H9 (cell line): ENCODE measurements at regions not wholly inside any gene's neighbourhood (a gene's known extent, or its start where the extent isn't known, plus 50 kb on each side); places are given as distances from the start of the nearest gene placed in this dataset.

Experiments
- DNase-seq: peaks from one replicate; pipeline ENCODE4 v3.0.0-alpha.2; 2017
- H2AFZ ChIP-seq: one replicate; pipeline ENCODE4 v1.6.1; 2013; ENCODE audit warnings: mild to moderate bottlenecking, low read length, control low read depth, moderate library complexity
- H2AK5ac ChIP-seq: 2 replicates; pipeline ENCODE4 v1.6.1; 2013; ENCODE audit warnings: low read length, control low read depth, mixed read lengths; ENCODE audit not compliant: insufficient read length
- H2BK120ac ChIP-seq: one replicate; pipeline ENCODE4 v1.6.1; 2013; ENCODE audit warnings: low read depth, mild to moderate bottlenecking, low read length, control low read depth, inconsistent platforms; ENCODE audit not compliant: poor library complexity, severe bottlenecking
- H2BK12ac ChIP-seq: 2 replicates; pipeline ENCODE4 v1.6.1; 2013; ENCODE audit warnings: low read length, control low read depth, mixed read lengths, low read depth; ENCODE audit not compliant: insufficient read length
- H2BK15ac ChIP-seq: 2 replicates; pipeline ENCODE4 v1.6.1; 2013; ENCODE audit warnings: low read depth, low read length, control low read depth
- H2BK20ac ChIP-seq: one replicate; pipeline ENCODE4 v1.6.1; 2013; ENCODE audit warnings: low read depth, mild to moderate bottlenecking, low read length, control low read depth, inconsistent platforms; ENCODE audit not compliant: poor library complexity, severe bottlenecking
- H2BK5ac ChIP-seq: 2 replicates; pipeline ENCODE4 v1.6.1; 2013; ENCODE audit warnings: low read length, control low read depth, mixed read lengths; ENCODE audit not compliant: insufficient read length
- H3K14ac ChIP-seq: 2 replicates; pipeline ENCODE4 v1.6.1; 2013; ENCODE audit warnings: low read length, control low read depth; ENCODE audit not compliant: insufficient read depth
- H3K18ac ChIP-seq: 2 replicates; pipeline ENCODE4 v1.6.1; 2013; ENCODE audit warnings: low read depth, mild to moderate bottlenecking, mixed read lengths, low read length, control low read depth; ENCODE audit not compliant: insufficient read length
- H3K23ac ChIP-seq: 2 replicates; pipeline ENCODE4 v1.6.1; 2013; ENCODE audit warnings: low read length, control low read depth, mixed read lengths, low read depth; ENCODE audit not compliant: insufficient read length
- H3K23me2 ChIP-seq: 2 replicates; pipeline ENCODE4 v1.6.1; 2013; ENCODE audit warnings: low read depth, mild to moderate bottlenecking, mixed read lengths, low read length, control low read depth; ENCODE audit not compliant: insufficient read length, poor library complexity, severe bottlenecking
- H3K27ac ChIP-seq: 2 replicates; pipeline ENCODE4 v1.5.1; 2013; ENCODE audit warnings: low read length, control low read depth, mixed read lengths, low read depth; ENCODE audit not compliant: insufficient read length
- H3K27me3 ChIP-seq: 2 replicates; pipeline ENCODE4 v1.6.1; 2013; ENCODE audit warnings: low read length, control low read depth, inconsistent platforms; ENCODE audit not compliant: insufficient read depth
- H3K4ac ChIP-seq: 2 replicates; pipeline ENCODE4 v1.6.1; 2013; ENCODE audit warnings: low read depth, mild to moderate bottlenecking, control low read depth, inconsistent platforms, low read length, moderate library complexity
- H3K4me1 ChIP-seq: 2 replicates; pipeline ENCODE4 v1.6.1; 2013; ENCODE audit warnings: low read length, control low read depth, inconsistent platforms; ENCODE audit not compliant: insufficient read depth
- H3K4me2 ChIP-seq: 2 replicates; pipeline ENCODE4 v1.6.1; 2013; ENCODE audit warnings: low read length, control low read depth, mixed read lengths; ENCODE audit not compliant: insufficient read length, insufficient read depth
- H3K56ac ChIP-seq: 2 replicates; pipeline ENCODE4 v1.6.1; 2013; ENCODE audit warnings: low read depth, mild to moderate bottlenecking, mixed read lengths, low read length, control low read depth; ENCODE audit not compliant: insufficient read length
- H3K79me1 ChIP-seq: 2 replicates; pipeline ENCODE4 v1.6.1; 2013; ENCODE audit warnings: low read depth, mild to moderate bottlenecking, moderate library complexity, low read length, control low read depth, inconsistent platforms; ENCODE audit not compliant: insufficient read depth, poor library complexity, severe bottlenecking
- H3K79me2 ChIP-seq: 2 replicates; pipeline ENCODE4 v1.6.1; 2013; ENCODE audit warnings: low read length, control low read depth, inconsistent platforms; ENCODE audit not compliant: insufficient read depth
- H3K9ac ChIP-seq: 2 replicates; pipeline ENCODE4 v1.6.1; 2013; ENCODE audit warnings: low read length, control low read depth, mixed read lengths; ENCODE audit not compliant: insufficient read length; ENCODE audit errors: extremely low read depth
- H3K9me3 ChIP-seq: one replicate; pipeline ENCODE4 v1.6.1; 2013; ENCODE audit warnings: low read depth, low read length, inconsistent platforms; ENCODE audit not compliant: control insufficient read depth
- H3T11ph ChIP-seq: one replicate; pipeline ENCODE4 v1.6.1; 2013; ENCODE audit warnings: mild to moderate bottlenecking, low read length, control low read depth, inconsistent platforms
- H4K20me1 ChIP-seq: one replicate; pipeline ENCODE4 v1.6.1; 2013; ENCODE audit not compliant: control insufficient read depth, insufficient read length, insufficient read depth
- H4K5ac ChIP-seq: 2 replicates; pipeline ENCODE4 v1.6.1; 2013; ENCODE audit warnings: low read depth, mild to moderate bottlenecking, mixed read lengths, low read length, control low read depth; ENCODE audit not compliant: insufficient read length
- H4K8ac ChIP-seq: replicated peaks from 2 replicates; pipeline ENCODE4 v1.6.1; 2013; ENCODE audit warnings: low read length, control low read depth, mixed read lengths, low read depth; ENCODE audit not compliant: insufficient read length
- H4K91ac ChIP-seq: 2 replicates; pipeline ENCODE4 v1.6.1; 2013; ENCODE audit warnings: low read depth, mild to moderate bottlenecking, moderate library complexity, mixed read lengths, low read length, control low read depth; ENCODE audit not compliant: insufficient read length
- H3K27ac Mint-ChIP-seq, 3 experiments: 2 replicates in 2 of 3; 3 replicates in 1 of 3; pipeline ENCODE4 v1.8.0; 2020 to 2021; ENCODE audit warnings: mixed read lengths in 3 of 3, mild to moderate bottlenecking in 1 of 3, moderate library complexity in 1 of 3
- H3K27me3 Mint-ChIP-seq: 2 replicates; pipeline ENCODE4 v1.8.0; 2021; ENCODE audit warnings: low read depth, mild to moderate bottlenecking, moderate library complexity, mixed read lengths
- H3K36me3 Mint-ChIP-seq, 3 experiments: 2 replicates in 2 of 3; 3 replicates in 1 of 3; pipeline ENCODE4 v1.8.0; 2020 to 2021; ENCODE audit warnings: low read depth in 3 of 3, mixed read lengths in 3 of 3; ENCODE audit not compliant: insufficient read depth in 1 of 3
- H3K4me1 Mint-ChIP-seq, 2 experiments: 2 replicates each; pipeline ENCODE4 v1.8.0; 2020; ENCODE audit warnings: mixed read lengths in 2 of 2
- H3K4me3 Mint-ChIP-seq, 2 experiments: 2 replicates in 1 of 2; 3 replicates in 1 of 2; pipeline ENCODE4 v1.8.0; 2020 to 2021; ENCODE audit warnings: mild to moderate bottlenecking in 2 of 2, mixed read lengths in 2 of 2, moderate library complexity in 1 of 2
- H3K9me3 Mint-ChIP-seq, 2 experiments: 2 replicates in 1 of 2; 3 replicates in 1 of 2; pipeline ENCODE4 v1.8.0; 2020; ENCODE audit warnings: mild to moderate bottlenecking in 2 of 2, mixed read lengths in 2 of 2, moderate library complexity in 1 of 2
- CTCF ChIP-seq: fragments of 200-600 bp; sonication (generic); conservative IDR thresholded peaks from 3 replicates; pipeline ENCODE4 v1.8.0; 2021; ENCODE audit warnings: antibody characterized with exemption, mild to moderate bottlenecking
- WGBS: extraction: QIAGEN DNeasy Blood & Tissue Kit; methylation state at CpG from one replicate; pipeline ENCODE4 v1.1.7; 2013; ENCODE audit warnings: missing lambda C conversion rate, low lambda C conversion rate, mixed read lengths; ENCODE audit not compliant: insufficient read length; ENCODE audit errors: extremely low coverage; 5-methylcytosine and 5-hydroxymethylcytosine counted together

DNA sequence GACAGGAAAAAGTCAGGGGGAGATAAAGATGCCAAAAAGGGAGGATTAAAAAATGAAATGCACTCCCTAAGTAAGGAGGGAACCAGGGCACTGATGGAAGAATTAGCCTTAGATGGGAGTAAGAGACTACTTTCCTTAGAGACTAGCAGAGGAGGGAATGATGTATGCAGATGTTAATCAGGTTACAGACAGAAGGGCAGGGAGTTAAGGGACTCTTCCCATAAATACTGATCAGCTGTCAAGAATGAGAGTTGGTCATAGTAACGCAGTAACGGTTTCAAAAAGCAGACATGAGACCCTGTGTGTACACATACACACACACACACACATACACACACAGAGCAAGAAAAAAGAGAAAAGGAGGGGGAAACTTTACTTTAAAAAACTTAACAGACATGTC lies 93.4 kb downstream of the PHLDA1 start:
- Histone ChIP-seq H2BK5ac (no peak overlapping the region), H2AK5ac (no peak overlapping the region), H4K8ac (no peak overlapping the region), H2BK15ac (no peak overlapping the region), H3K14ac (no peak overlapping the region), H2AFZ (no peak overlapping the region), H2BK20ac (no peak overlapping the region), H3K18ac (no peak overlapping the region), H3K27me3 (no peaks in the 10 kb centered on the region), H3K56ac (no peak overlapping the region), H4K91ac (no peak overlapping the region), H2BK120ac (no peak overlapping the region), H3K9ac (no peak overlapping the region), H3K23ac (no peak overlapping the region), H3K27ac (no peak overlapping the region), H3K23me2 (no peaks in the 10 kb centered on the region), H3K4me2 (no peak overlapping the region), H2BK12ac (no peak overlapping the region), H3K4ac (no peak overlapping the region), H3K79me1 (no peaks in the 10 kb centered on the region), H4K5ac (no peak overlapping the region), H3T11ph (no peak overlapping the region), H3K4me1 (peaks cover 2% of the 10 kb centered on the region; the same call in 1 of the 2 replicates), H3K9me3 (no peaks in the 10 kb centered on the region), H4K20me1 (no peaks in the 10 kb centered on the region), H3K79me2 (no peaks in the 10 kb centered on the region)
- H3K9me3 Mint-ChIP-seq, result peaks cover 12 to 13% of the 10 kb centered on the region in 2 experiments
- no peak overlapping the region for H3K4me3 Mint-ChIP-seq
- no peak for TF ChIP-seq CTCF
- no peak overlapping the region for H3K27ac Mint-ChIP-seq
- no CpG with 5 or more reads among the region's 2 CpGs for WGBS
- peaks cover 2 to 3% of the 10 kb centered on the region in 2 experiments; a peak in 3 of 4 replicates for H3K4me1 Mint-ChIP-seq
- DNase-seq, result no peak
- H3K36me3 Mint-ChIP-seq, result peaks cover 7 to 15% (median 8%) of the 10 kb centered on the region in 3 experiments
- H3K27me3 Mint-ChIP-seq, result no peaks in the 10 kb centered on the region
